Mesothelial cell of epicardium (in vitro differentiated cells): ENCODE measurements at regions not wholly inside any gene's neighbourhood (a gene's known extent, or its start where the extent isn't known, plus 50 kb on each side); places are given as distances from the start of the nearest gene placed in this dataset.

Source experiments
- DNase-seq, 2 experiments: peaks; one replicate each; pipeline ENCODE4 v3.0.0; 2021; ENCODE audit warnings: low spot score in 2 of 2; ENCODE audit not compliant: unreplicated experiment in 2 of 2
- H3K27ac Mint-ChIP-seq: 2 replicates; pipeline ENCODE4 v1.8.0; 2021; ENCODE audit warnings: mixed read lengths
- H3K27me3 Mint-ChIP-seq: 2 replicates; pipeline ENCODE4 v1.8.0; 2021; ENCODE audit warnings: low read depth, mixed read lengths
- H3K36me3 Mint-ChIP-seq: 2 replicates; pipeline ENCODE4 v1.8.0; 2021; ENCODE audit warnings: mixed read lengths
- H3K4me1 Mint-ChIP-seq: 2 replicates; pipeline ENCODE4 v1.8.0; 2021; ENCODE audit warnings: mixed read lengths
- H3K4me3 Mint-ChIP-seq: 2 replicates; pipeline ENCODE4 v1.8.0; 2021; ENCODE audit warnings: mild to moderate bottlenecking, moderate library complexity, mixed read lengths
- H3K9me3 Mint-ChIP-seq: 2 replicates; pipeline ENCODE4 v1.8.0; 2021; ENCODE audit warnings: mixed read lengths
- CTCF ChIP-seq: fragments of 200-600 bp; sonication (generic); IDR thresholded peaks from one replicate; pipeline ENCODE4 v1.5.0; 2021; ENCODE audit warnings: antibody characterized with exemption; ENCODE audit not compliant: unreplicated experiment

- H3K9me3 Mint-ChIP-seq = no peaks in the 10 kb centered on the region
- TF ChIP-seq CTCF = no peak
- no peak overlapping the region for H3K27ac Mint-ChIP-seq
- peaks cover 20% of the 10 kb centered on the region for H3K27me3 Mint-ChIP-seq
- H3K4me1 Mint-ChIP-seq = no peaks in the 10 kb centered on the region
- H3K4me3 Mint-ChIP-seq = no peak overlapping the region
- DNase-seq = no peak
- H3K36me3 Mint-ChIP-seq = no peaks in the 10 kb centered on the region
Measured at GRCh38 chr3:117699058-117699457, 989.5 kb downstream of the TUSC7 start.

- TF ChIP-seq CTCF = no peak
- no peaks in the 10 kb centered on the region for H3K4me1 Mint-ChIP-seq
- DNase-seq = no peak
Measured at GRCh38 chr3:117700573-117701360, 991.2 kb downstream of the TUSC7 start.

GRCh38 chr3:117705011-117705410 lies 995.4 kb downstream of the TUSC7 start:
- no peaks in the 10 kb centered on the region for H3K36me3 Mint-ChIP-seq
- H3K4me3 Mint-ChIP-seq = no peak overlapping the region
- peaks cover 6% of the 10 kb centered on the region for H3K4me1 Mint-ChIP-seq
- DNase-seq = no peak
- TF ChIP-seq CTCF = no peak
- no peaks in the 10 kb centered on the region for H3K9me3 Mint-ChIP-seq
- no peak overlapping the region for H3K27ac Mint-ChIP-seq
- peaks cover 33% of the 10 kb centered on the region for H3K27me3 Mint-ChIP-seq

More at GRCh38 chr3:117700573-117701360, 991.2 kb downstream of the TUSC7 start:
- Mint-ChIP-seq H3K27ac (no peak overlapping the region), H3K4me3 (no peak overlapping the region), H3K9me3 (no peaks in the 10 kb centered on the region), H3K27me3 (peaks cover 30% of the 10 kb centered on the region), H3K36me3 (no peaks in the 10 kb centered on the region)

GRCh38 chr3:117706037-117706436 lies 996.5 kb downstream of the TUSC7 start:
- no peak for TF ChIP-seq CTCF
- Mint-ChIP-seq H3K27ac (no peak overlapping the region), H3K4me3 (no peak overlapping the region), H3K27me3 (peaks cover 27% of the 10 kb centered on the region), H3K4me1 (peaks cover 6% of the 10 kb centered on the region), H3K9me3 (no peaks in the 10 kb centered on the region), H3K36me3 (no peaks in the 10 kb centered on the region)
- no peak for DNase-seq

- peaks cover 27% of the 10 kb centered on the region for H3K27me3 Mint-ChIP-seq
- H3K4me1 Mint-ChIP-seq = peaks cover 6% of the 10 kb centered on the region
- no peaks in the 10 kb centered on the region for H3K36me3 Mint-ChIP-seq
- H3K4me3 Mint-ChIP-seq = no peak overlapping the region
- no peaks in the 10 kb centered on the region for H3K9me3 Mint-ChIP-seq
- TF ChIP-seq CTCF = no peak
- no peak for DNase-seq
- no peak overlapping the region for H3K27ac Mint-ChIP-seq
Measured at GRCh38 chr3:117706756-117707155, 997.2 kb downstream of the TUSC7 start.

GRCh38 chr3:117708601-117709000 lies 999.0 kb downstream of the TUSC7 start:
- Mint-ChIP-seq H3K27me3 (peaks cover 24% of the 10 kb centered on the region), H3K4me1 (peaks cover 6% of the 10 kb centered on the region), H3K4me3 (no peak overlapping the region), H3K9me3 (no peaks in the 10 kb centered on the region), H3K27ac (no peak overlapping the region), H3K36me3 (no peaks in the 10 kb centered on the region)
- no peak for TF ChIP-seq CTCF
- DNase-seq = no peak
